Anterior cingulate cortex (tissue), 58 donors: ENCODE measurements at regions not wholly inside any gene's neighbourhood (a gene's known extent, or its start where the extent isn't known, plus 50 kb on each side); places are given as distances from the start of the nearest gene placed in this dataset.

Experiments used
- DNase-seq, 58 donors: peaks; one replicate each; lab custom pipeline; 2025; lab: John Stamatoyannopoulos, UW

DNA sequence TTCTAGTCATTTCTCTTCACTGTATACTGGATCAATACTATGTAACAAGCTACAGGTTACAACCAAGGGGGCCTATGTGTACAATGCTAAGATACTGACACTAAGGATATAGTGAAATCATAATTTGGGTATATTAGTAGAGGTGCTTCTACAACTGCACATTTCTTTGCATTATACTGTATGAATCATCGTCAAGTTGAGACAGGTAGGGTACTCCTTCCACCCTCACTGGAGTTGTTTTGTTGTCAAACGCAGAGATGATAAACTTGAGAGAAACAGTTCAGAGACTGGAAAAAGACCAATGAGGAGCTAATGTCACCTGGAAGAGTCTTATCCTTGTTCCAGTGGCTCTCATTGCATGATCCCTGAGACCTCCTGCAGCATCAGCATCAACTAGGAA is 208.2 kb upstream of the PRPS1L1 start:
- DNase-seq = no peak

GRCh38 chr7:18239212-18239611 is 211.6 kb upstream of the PRPS1L1 start:
- no peak for DNase-seq

- no peak for DNase-seq
Observed at GRCh38 chr7:18241543-18242231, 214.0 kb upstream of the PRPS1L1 start.

- no peak for DNase-seq
Observed at GRCh38 chr7:18243731-18244130, 216.1 kb upstream of the PRPS1L1 start.

GRCh38 chr7:18250133-18250532 is 222.5 kb upstream of the PRPS1L1 start:
- DNase-seq = no peak

GRCh38 chr7:18257711-18258110 is 230.1 kb upstream of the PRPS1L1 start:
- DNase-seq = no peak

DNA sequence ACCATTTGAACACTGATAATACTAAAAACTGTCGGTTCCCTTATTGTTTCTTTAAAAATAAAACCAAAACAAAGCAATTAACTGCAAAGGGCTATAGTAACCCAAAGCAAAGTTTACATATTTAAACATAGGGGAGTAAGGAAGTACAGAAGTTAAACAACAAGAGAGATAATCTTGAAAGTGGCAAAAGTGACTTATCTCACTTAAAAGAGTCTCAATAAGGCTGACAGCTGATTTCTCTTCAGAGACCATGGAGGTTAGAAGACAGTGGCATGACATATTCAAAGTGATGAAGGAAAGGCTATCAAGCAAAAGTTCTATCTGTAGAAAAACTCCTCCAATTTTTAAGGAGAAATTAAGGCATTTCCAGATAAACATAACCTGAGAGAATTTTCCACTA is 233.5 kb upstream of the HDAC9 start:
- DNase-seq = no peak

DNA sequence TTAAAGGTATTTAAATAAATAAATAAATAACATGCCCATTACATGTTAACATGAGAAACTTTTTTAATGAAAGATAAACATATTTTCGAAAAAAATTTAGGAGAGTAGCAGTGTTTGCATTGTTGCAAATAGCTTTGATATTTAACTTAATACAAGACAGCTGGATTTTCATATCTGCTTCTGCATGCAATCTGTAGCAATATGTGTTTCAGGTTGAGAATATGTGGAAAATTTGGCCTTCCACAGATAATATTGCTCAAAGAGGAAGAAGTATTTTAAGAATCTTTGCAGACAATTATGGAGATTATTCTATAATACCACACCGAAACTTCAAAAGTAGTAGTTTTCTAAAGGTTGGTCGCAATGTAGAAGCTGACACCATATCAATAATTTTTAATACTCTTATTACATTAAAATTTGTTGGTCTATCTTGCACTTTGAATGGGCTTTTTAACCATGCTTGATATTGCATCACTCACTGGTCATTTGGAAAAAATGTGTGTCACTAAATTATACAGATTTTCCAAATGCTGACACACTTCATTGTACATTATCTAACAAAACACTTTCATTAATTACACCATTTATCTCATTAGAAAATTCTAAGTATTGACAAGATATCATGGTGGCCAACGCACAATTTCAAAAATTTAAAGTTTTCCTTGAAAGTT is 229.8 kb upstream of the HDAC9 start:
- DNase-seq = no peak

DNA sequence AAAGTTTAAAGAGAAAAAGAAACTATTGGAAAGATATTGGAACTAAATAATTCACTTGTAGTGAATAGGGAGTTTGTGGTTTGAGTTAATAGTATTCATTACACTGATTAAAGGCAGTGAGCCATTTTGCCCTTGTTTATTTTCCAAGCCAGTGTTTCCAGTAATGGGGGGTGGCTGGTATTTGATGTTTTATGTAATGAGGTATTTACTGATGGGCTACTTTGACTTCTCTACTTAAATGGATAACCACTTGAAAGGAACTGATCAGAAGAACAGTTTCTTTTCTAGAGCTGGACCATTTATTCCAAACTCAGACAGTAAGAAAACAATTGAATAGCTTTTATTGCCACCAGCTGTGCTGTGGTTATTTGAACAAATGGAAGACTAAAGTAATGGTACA is 227.0 kb upstream of the HDAC9 start:
- DNase-seq = no peak

DNA sequence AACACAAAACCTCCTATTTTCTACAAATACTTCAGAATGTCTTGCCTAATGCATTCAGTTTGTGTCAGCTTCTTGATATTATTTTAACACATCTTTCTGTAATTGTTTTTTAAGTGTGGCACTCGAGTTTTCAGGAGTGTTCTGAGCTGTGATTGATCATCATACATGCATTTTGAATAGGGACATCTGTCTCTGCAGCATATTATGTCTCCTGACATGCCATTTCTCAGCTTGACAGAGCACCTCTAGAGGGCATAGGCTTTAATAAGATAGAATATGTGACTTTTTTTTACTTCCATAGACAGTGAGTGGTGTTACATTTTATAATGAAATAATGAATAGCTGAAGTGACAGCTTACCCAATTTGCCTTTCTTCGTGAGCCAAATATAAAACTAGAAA is 219.2 kb upstream of the HDAC9 start:
- DNase-seq = no peak

- no peak for DNase-seq
Observed at GRCh38 chr7:18278316-18278715, 217.2 kb upstream of the HDAC9 start.

- no peak for DNase-seq
Observed at GRCh38 chr7:18283045-18283444, 212.5 kb upstream of the HDAC9 start.

- no peak for DNase-seq
Observed at GRCh38 chr7:18287482-18287881, 208.1 kb upstream of the HDAC9 start.

- DNase-seq = no peak
Observed at GRCh38 chr7:18288322-18289037, 207.1 kb upstream of the HDAC9 start.

GRCh38 chr7:18289788-18290187 is 205.8 kb upstream of the HDAC9 start:
- DNase-seq = no peak

DNA sequence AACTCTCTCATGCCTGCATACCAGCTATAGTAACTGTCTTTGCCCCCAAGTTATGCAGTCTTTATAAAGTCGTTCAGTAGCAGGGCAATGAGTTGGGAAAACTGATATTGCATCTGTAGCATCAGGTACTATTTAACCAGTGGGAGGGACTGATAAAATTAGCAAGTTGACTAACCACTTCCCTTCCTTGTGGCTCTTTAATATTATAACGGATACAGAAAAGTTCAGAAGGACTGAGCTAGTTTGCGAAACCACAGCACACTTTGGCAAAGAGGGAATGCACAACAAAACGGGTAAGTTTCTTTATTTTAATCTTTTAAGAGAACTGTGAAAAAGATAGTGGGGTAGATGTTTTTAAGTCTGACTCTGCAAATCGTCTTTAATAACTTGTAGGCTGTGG is 205.3 kb upstream of the HDAC9 start:
- DNase-seq = no peak

GRCh38 chr7:18290865-18291264 is 204.7 kb upstream of the HDAC9 start:
- DNase-seq = no peak

DNA sequence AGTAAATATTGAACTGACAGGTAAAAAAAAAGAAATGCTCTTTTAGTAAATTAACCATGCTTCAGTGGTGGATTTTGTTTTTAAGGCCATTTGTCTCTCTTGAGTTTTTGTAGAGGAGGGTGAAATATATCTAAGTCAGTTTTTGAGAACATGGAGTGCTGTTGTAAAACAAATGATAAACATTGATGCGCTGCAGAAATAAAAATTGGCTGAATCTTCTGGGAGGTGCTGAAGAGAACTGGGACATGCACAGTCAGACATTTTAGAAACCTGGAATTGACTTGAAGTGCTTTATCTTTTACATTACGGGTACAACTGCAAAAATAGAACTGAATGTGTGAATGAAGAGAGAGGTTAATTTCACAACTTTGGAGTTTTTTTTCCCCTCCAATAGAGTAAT is 203.0 kb upstream of the HDAC9 start:
- DNase-seq = no peak

- DNase-seq = no peak
Observed at GRCh38 chr7:18293759-18294158, 201.8 kb upstream of the HDAC9 start.

GRCh38 chr7:18294411-18294810 is 201.1 kb upstream of the HDAC9 start:
- DNase-seq = no peak

DNA sequence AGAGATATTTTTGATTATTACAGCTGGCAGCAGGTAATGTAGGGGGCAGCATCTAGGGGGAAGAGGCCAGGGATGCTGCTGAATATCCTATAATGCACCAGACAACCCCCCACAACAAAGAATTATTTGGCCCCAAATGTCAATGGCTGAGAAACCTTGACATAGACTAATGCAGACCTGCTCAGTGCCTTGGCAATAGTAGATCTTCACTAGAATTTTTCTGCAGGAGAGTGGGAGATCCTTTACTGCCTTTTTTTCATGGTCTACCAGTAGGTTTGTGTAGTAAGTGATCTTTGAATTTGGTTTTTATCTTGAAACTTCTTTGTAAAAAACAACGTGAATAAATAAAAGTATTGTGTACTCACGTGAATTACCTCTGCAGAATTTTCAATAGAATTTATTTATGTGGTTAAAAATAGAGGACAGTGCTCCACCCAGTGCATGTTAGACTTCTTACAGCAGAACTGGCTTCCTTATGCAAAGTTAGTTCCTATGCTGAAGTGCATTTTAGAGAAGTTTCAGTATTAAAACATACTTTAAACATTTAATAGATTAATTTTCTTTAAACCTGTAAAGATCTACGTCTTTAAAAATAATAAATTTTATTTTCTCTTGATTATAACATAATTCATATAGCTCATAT is 199.6 kb upstream of the HDAC9 start:
- no peak for DNase-seq
